ENCODE measurements at regions not wholly inside any gene's neighbourhood (a gene's known extent, or its start where the extent isn't known, plus 50 kb on each side); places are given as distances from the start of the nearest gene placed in this dataset.
"Not testable (repeated sequence)": the region's sequence is repeated elsewhere in the genome, so short reads cannot be mapped to it uniquely, and the experiment has no call there.

DNA sequence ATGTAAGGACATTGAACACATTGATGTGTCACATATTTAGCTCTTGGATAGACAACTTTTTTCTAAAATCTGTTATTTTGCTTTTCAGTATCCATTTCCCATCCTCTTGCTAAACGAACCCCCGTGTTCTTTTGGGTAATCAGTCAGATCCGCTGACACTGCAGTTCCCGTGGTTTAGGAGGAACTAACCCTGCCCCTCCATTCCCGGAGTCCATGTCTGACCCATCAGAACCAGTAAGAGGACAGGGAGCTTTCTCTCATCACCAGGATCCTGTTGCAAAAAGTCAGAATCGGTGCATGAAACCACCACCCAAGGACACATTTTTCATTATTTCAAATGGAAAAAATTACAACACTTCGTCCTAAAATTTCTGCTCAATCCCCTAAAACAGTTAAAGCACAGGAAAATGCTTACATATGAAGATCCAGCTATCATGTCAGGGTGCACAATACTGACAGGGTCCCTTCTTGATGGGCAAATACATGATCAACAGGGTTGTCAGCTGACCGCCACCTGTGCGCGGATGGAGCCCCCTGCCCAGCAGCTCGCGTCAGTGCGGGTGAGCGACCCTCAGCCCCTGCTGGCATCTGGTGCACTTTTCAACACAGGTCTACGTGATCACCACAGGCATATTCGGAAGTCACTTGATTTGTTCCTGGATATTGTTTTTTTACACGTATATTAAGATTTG is 276.8 kb downstream of the ADGRD1 start:
- FAIRE-seq, result no peak

DNA sequence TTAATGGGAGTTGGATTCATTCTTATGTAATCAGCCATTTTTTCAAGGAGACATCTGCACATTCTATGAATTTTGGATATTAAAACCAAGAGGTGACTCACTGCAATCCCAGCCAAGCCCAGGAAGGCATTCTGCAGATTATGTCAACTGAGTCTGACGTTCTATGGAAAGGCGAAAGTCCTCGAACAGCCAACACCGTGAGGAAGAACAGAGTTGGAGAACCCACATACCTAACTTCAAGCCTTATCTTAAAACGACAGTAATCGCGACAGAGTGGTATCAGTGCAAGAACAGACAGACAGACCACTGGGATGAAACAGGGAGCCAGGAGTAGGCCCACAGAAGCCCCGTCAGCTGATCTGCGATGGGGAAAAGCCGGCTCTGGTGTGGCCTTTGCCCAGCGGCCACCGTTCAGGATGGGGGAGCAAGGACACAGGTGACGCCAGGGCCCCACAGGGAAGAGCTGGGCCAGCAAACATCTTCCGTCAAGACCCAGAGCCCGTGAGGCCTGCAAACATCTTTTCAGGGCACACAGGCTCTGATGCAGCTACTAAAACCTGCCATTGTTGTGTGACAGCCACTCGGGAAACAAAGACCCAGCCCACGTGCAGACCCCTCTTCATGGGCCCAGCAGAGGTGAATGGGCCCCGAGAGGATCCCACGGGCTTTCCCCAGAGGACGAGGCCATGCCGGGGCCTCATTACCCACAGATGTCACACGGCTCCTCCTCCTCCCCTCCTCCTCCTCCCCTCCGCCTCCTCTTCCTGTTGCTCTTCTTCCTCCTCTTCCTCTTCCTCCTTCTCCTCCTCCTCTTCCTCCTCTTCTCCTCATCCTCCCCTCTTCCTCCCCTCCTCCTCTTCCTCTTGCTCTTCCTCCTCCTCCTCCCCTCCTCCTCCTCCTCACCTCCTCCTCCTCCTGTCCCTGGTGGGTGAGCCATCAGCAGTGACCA is 277.6 kb downstream of the ADGRD1 start:
- no peak for FAIRE-seq

DNA sequence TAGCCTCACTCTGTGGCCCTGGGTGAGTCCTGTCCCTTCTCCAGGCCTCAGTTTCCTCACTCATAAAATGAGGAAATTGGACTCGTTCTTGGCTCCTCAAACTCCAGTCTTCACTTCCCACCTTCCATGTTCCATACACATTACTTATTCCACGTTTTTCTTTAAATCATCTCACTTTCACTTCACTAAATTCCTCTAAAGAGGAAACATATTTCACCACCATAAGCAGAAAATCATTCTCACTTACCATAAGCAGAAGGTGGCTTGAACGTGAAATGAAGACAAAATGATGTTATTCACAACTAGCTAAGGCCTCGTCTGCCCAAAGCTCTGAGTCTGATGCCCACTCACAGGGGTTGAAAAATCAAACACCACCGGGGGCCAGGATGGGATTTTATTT is 278.3 kb downstream of the ADGRD1 start:
- FAIRE-seq, result no peak

DNA sequence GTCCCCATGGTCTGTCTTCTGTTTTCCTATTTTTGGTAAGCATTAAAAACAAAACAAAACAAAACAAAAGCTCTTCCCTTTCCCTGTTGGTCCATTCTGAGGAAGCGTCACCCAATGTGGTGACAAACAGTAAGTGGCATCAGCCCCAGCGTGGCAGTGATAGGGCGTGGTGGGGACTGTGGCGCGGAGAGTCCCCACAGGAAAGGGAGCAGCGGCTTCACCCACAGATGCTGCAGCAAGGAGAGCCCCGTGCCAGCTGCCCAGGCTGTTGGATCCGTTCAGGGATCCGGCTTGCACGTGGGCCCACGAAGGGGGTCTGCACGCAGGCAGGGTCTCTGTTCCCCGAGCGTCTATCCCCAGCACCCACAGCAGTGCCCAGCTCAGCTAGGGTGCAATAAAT is 279.2 kb downstream of the ADGRD1 start:
- FAIRE-seq, result not testable (repeated sequence)

DNA sequence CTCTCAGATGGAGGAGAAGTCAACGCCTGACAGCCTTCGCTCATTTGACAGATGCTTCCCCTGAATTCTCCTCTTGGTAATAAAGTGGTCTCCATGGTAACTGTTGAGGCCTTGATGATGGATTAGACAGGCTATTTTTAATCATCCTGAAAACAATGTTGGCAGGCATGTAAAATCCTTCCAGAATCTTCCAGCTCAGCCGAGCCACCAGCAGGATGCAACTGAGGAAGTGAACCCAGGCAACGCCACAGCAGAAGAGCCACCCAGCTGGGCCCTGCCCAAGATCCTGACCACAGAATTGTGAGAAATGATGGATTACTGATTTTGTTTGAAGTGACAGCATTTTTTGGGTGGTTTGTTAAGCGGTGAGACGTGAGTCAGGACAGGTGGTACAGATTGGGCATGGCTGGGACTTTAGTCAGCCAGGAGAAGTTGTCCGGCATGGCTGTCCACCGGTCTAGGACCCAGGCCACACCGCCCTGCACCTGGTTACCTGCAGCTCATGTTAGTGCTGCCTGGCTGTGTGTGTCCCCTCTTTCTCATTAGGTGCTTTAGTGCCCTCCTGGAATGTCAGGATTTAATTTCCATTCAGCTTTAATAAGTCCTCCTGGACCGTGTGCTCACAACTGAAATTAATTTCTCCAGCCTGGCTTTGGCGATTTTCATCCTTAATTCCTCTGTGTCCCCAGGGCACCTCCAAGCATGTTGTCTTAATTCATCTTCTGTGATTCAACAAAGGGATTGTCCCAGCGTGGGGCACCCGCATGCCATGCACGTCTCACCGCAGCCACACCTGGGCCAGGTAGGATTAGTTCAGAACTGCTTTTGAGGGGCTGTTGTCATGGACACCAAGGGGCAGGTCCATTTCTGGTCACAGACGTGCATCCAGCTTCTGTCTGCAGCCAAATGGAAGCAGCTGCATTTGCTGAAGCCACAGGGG is 280.4 kb downstream of the ADGRD1 start:
- not testable (repeated sequence) for FAIRE-seq

DNA sequence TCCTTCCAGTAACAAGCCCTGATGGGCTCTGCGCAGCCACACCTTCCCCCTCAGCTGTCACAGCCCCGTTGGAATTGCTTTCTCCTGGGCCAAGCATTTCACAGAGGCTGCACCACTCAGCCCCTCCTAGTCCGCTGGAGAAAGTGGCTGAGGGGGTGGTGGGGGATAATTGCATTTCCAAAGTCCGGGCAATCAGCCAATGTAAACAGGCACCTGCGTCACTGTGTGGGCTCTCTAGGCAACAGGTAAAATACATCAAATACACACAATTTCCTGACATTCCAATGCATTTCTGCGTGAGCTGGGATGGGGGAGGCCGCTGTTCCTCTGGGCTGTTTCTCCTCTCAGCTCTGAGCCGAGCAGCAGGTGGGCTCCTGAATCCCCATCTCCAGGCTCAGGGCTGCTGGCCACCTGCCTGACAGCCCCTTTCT is 281.1 kb downstream of the ADGRD1 start:
- not testable (repeated sequence) for FAIRE-seq

DNA sequence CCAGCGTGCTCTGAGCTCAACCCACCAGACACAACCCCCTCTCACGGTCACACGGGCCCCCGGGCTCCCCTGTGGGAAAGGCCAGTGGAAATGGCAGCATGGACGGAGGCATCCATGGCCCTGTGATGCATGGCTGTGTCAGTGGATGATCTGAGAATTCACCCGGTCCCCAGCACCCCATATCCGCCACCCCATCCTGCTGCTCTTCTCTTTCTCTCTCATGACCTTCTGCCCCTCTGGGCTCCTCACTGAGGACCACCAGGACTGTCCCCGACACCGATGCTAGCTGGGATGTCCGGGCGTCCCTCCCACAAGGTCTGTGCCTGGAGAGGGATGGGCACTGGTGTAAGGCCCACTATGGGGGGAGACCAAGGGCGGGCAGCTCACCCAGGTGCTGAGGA is 282.2 kb downstream of the ADGRD1 start:
- no peak for FAIRE-seq

DNA sequence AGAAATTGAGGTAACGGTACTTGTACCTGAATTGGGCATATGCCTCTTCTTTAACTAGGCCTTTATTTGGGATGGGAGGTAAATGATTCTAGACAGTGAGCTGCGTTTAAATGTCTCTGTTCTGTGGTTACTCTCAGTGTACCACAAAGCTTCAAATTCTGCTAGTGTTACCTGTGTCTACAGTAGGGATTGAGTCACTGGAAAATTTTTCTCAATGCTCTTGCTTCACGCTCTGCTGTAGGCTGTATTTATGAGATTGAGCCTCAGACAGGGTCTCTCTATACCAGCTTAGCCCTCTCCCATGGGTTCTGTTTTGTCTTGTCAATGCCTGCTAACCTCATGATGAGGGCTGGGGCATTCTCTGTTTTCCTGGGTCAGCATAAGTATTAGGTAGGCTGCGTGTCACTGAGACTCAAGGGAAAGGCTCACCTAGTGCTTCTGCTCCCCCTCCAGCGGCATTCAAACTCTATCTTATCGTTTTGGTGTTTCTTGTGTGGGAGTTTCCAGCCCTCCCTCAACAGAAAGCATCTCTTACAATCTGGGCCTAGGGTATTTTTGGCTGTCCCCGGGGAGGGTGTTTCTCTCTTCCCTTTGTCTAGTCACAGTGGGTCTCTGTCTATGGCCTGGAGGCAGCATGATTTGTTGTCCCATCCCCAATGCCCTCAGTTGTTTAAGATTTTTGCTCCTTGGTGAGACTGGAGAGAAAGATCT is 285.8 kb downstream of the ADGRD1 start:
- no peak for FAIRE-seq

DNA sequence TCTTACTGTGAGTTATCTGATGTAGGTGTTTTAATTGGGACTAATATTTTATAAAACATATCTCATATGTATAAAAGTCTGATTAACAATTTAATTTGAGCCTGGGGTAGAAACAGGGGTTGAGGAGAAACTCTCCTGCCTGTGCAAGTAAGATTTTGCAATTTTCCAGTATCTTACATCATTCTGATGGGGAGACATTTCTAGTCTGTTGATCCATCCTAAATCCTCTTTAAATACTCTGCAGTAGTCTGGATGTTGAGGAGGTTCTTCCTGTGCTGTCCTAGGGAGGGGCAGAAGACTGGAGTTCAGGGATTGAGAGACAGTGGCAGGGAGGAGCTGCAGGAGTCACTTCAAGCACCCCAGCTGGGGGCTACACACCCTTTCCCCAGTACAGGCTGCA is 287.8 kb downstream of the ADGRD1 start:
- FAIRE-seq, result no peak

DNA sequence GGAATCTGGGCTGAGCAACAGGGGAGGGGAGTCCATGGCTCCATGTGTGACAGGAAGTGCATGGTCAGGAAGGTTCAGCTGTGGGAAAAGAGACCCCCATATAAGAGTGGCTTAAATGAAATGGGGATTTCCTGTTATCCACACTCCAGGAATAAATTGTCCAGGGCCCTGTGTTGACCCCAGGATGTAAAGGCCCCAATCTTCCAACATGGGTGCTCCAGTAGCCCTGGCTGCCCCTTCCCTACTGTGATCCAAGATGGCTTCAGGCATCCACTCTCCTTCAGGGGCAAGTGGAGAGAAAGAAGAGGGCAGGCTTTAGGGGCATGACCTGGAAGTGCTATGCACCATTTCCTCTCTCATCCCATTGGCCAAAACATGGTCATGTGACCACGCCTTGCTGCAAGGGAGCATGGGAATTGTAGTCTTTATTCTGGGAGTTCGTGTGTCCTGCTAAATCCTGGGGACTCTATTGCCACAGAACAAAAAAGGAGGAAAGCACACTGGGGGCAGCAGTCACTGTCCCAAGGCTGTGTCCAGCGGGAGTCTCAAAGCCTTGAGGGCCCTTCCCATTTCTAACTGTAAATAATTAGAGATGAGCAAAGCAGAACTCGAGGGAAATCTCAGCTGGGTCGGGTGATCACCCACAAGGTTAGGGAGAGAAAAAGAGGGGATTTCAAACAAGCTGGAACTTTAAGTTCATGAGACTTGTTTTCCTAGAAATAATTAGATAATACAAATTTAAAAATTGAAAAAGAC is 289.2 kb downstream of the ADGRD1 start:
- no peak for FAIRE-seq

DNA sequence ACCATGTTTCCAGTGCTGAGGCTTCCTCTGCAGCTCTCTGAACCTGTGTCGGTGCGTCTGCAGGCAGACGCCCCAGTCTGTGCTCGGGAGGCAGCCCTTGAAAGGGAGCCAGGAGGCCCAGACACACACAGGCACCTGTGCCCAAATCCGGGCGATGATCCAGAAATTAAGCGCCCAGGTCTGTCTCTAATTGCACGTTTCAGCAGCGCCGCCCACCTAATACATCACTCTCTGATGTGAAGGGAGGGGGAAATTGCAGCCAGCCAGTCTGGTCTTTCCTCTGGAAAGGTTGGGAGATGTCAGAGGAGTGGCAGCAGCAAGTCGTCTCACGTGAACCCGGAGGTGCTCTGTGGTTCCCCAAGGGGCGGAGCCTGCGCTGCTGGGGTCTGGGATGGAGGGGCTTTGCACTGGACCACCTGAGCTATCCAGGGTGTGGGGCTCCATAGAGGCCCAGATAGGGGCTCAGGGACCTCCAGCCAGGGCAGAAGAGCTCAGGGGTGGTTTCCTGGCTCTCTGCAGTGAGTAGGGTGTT is 290.5 kb downstream of the ADGRD1 start:
- FAIRE-seq, result not testable (repeated sequence)

DNA sequence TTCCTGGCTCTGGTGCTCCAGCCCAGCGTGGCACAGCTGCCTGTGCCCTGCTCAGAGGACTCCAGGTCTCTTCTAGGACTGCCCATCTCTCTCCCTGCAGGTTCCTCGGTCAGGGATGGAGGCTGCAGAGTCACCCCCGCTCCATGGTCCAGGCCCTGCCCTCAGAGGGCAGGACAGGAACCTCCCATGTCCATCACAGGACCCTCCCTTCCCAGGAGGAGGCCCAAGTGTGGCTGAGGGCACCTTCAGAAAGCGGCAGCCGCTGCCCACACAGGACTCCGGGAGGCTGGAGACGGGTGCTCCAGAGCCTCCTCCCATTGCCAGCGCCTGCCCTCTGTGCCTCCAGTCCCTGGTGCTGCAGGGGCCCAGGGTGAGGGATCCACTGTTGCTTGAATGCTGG is 291.5 kb downstream of the ADGRD1 start:
- FAIRE-seq, result not testable (repeated sequence)

DNA sequence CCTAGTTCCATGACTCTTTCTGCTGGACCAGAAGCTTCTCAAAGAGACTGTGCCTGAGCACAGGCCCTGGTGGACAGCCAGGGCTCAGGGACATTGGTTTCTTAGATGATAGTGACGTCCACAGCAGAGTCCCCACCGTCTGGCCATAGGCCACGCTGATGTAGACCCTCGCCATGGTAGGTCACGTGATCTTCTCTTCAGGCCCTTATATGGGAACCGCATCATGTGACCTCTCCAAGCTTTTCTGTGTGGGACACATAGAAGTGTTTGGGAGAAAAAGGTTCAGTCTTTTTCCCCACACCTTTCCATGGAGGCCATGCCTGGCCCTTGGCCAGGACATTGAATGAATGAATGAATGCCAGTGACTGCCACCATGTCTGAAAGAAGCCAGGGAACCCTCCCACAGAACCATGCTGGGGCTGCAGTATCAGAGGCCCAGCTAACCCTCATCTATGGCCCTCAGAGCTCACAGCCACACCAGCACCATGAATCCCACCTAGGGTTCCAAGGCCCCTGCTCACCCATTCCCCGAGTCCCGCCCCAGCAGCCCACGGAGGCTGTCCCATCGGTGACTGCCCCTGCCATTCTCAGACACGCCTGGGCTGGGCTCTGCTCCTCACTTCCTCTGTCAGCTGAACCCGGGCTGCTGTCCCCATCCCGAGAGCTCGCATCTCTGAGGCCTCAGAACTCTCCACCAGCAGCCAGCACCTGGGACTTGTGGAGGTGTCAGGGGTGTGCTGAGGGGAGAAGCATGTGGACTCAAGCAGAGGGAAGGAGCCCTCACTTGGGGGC is 292.1 kb downstream of the ADGRD1 start:
- no peak for FAIRE-seq

DNA sequence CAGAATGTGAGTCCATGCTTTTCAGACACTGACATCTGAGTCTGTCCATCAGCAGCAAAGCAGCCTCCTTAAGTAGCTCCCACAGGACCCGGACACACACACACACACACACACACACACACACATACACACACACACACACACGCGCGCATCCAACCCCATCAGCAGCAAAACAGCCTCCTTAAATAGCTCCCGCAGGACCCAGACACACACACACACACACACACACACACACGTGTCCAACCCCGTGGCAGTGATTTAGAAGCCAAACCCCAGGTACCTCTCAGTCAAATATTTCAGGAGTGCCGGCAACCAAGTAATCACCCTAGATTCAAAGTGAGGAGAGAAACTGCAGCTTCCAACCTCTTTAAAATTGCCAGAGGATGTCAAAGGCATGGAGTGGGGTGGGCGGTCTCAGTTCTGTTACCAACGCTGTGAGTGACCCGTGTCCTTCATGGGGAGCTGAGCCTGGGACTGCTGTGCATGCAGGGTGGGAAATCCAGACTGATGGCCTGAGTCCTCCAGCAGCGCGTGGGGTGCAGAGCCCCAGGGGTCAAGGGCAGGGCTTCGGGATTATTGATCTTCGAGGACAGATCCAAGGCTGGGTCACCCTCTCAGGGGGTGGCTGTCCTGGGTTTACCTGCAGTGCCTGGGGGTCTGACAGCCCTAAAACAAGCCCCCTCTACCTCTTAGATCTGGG is 293.5 kb downstream of the ADGRD1 start:
- FAIRE-seq, result not testable (repeated sequence)

DNA sequence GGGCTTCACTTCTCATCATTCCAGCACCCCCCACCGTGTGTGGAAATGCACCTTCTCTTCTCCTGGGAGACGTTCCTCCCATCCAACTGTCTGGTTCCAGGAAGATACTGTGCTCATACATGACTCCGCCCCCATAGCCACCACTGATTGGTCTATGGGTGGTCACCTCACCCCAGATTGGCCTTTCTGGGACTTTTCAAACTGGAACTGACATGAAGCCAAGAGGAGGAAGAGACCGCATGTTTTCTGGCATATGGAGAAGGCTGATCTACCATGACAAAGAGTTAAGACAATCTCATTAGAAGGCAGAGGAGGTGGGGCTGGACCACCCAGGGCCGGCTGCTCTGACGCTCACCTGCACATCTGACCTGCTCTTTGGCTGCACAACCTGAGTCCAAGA is 294.2 kb downstream of the ADGRD1 start:
- not testable (repeated sequence) for FAIRE-seq

DNA sequence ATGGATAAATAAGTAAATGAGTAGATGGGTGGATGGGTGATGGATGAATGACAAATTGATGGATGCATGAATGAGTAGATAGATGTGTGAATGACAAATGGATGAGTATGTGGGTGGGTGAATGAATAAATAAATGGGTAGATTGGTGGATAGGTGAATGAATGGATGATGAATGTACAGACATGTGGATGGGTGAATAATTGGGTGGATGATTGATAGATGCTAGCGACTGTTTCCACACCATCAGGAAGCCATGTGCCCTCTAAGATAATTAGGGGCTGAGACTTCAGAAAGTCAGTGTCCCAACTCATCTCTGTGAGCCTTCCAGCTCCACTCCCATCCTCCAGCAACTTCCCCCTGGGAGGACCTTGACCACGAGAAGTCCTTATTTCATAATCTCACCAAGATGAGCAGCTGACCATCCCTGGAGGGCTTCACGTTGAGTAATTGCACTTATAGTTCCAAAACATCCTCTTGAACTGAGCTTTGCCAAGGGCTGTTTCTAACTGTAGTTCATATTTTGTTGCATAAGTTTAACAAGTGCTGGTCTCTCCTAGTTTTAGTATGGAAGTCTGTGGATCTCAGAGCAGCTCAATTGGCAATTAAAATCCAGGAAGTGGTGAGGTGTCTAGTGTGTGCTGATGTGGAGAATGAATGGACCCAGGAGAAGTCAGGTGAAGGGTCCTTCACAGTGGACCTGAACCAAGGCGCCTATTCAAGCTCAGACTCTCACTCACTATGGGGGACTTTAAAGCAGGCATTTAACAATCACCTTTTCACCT is 295.7 kb downstream of the ADGRD1 start:
- FAIRE-seq, result no peak

DNA sequence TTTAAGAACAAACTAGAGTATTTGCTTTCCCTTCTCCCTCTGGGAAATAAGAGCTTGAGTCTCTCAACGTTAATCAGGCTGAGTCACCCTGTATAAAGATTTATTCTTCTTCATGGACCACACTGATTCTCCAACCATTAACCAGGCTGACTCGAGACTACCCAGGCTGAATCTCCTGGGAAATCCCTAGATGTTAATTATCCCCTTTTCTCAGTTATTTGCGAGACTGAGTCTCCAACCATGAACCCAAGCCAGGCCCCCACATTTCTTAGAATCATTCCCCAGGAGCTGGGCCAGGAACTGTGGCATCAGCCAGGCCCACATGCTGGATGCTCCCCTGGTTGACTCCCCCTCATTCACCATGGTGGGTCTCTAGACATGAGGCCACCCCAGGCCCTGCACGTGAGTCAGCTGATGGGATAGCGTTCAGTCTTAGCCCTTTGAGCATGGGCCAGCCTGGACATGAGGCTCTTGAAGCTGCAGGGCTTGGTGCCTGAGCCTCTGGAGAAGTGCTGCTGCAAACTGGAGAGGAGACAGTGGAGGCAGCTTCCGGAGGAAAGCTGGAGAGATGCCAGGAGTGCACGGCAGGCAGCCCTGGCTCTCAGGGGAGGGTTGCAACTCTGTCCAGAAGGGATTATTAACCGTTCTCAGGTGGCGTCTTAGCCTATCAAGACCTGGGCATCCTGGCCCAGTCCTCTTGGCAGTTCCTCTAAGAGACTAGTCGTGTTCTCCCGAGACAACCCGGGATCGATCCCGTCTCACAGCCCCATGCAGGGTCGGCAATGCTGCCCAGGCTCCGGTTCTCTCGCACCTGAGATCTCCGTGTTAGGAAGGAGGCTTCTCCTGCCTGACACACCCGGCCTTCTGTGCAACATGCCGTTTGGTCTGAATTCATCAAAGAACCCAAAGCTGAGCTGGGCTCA is 296.6 kb downstream of the ADGRD1 start:
- FAIRE-seq, result no peak

DNA sequence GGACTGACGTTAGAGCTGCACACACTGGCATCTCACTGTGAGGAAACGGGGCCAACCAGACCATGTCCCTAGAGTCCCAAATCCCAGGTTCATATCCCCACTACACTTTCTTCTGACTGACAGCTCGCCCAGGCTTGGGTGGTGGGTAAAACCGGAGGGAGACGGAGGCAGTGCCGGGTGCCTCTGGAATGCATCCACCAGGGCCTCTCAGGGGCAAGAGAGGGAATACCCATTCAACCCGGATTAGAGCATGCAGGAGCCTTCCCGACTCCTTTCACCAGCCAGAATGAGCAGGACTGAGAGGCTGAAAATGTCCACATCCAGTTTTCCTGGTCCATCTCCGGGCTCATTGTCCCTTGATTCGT is 297.2 kb downstream of the ADGRD1 start:
- no peak for FAIRE-seq
